K562 (cell line): ENCODE measurements at regions not wholly inside any gene's neighbourhood (a gene's known extent, or its start where the extent isn't known, plus 50 kb on each side); places are given as distances from the start of the nearest gene placed in this dataset.

Experiments
- ATAC-seq: fragments of 200-7000 bp; cut with Tn5 transposase; 3 replicates; pipeline ENCODE4 v1.9.1; 2020; ENCODE audit warnings: moderate library complexity
- BruUV-seq: library from RNA; stranded (reverse); fragments of 400-500 nt; replicated peaks from 2 replicates; lab custom pipeline; 2021; lab: Mats Ljungman, UMichigan
- CTCF ChIA-PET: fragments of 300-600 bp; formaldehyde crosslinking; extraction: SDS; loops from one replicate; lab custom pipeline; 2021; ENCODE audit warnings: low intra/inter-chr PET ratio; lab: Yijun Ruan, JAX
- POLR2A ChIA-PET: fragments of 300-600, 350-650 bp; sonication (Branson Sonifier 250); formaldehyde crosslinking; extraction: SDS; loops from one replicate; lab custom pipeline; 2021; ENCODE audit warnings: antibody characterized with exemption, inconsistent platforms; lab: Yijun Ruan, JAX
- DNase-seq, 4 experiments: peaks; one replicate each; pipeline versions ENCODE4 v3.0.0 to v3.0.0-alpha.2; 2011 to 2018; ENCODE audit warnings: low spot score in 3 of 4, mixed read lengths in 3 of 4; ENCODE audit errors: extremely low read depth in 1 of 4
- FAIRE-seq: peaks from 2 replicates; lab custom pipeline; 2011; peaks lifted over from hg19 to GRCh38; lab: Jason Lieb, UNC
- H2AFZ ChIP-seq: 2 replicates; pipeline ENCODE4 v1.6.0; 2011; ENCODE audit warnings: low read depth, low read length, control low read depth, inconsistent platforms
- H3K27ac ChIP-seq: fragments of 200-600 bp; 3 replicates; pipeline ENCODE4 v1.8.0; 2011; ENCODE audit warnings: low read depth, mild to moderate bottlenecking, control low read depth, inconsistent platforms, low read length, moderate library complexity, mixed read lengths; ENCODE audit errors: extremely low read depth
- H3K27me3 ChIP-seq, 2 experiments: fragments of 300-600 bp in 1 of 2; 2 replicates in 1 of 2; 3 replicates in 1 of 2; pipeline versions ENCODE4 v1.6.0 to v1.8.0; 2011; ENCODE audit warnings: inconsistent platforms in 2 of 2, low read length in 2 of 2, mild to moderate bottlenecking in 1 of 2, mixed read lengths in 1 of 2, moderate library complexity in 1 of 2; ENCODE audit not compliant: control insufficient read depth in 2 of 2, insufficient read depth in 2 of 2
- H3K36me3 ChIP-seq: fragments of 300-600 bp; 3 replicates; pipeline ENCODE4 v1.8.0; 2011; ENCODE audit warnings: mild to moderate bottlenecking, low read length, inconsistent platforms; ENCODE audit not compliant: control insufficient read depth, insufficient read depth
- H3K4me1 ChIP-seq, 2 experiments: fragments of 200-600 bp in 1 of 2; replicated peaks in 1 of 2; 2 replicates in 1 of 2; 3 replicates in 1 of 2; pipeline versions ENCODE4 v1.5.1 to v1.8.0; 2011; ENCODE audit warnings: inconsistent platforms in 2 of 2, low read length in 2 of 2, mild to moderate bottlenecking in 1 of 2, mixed read lengths in 1 of 2, moderate library complexity in 1 of 2; ENCODE audit not compliant: control insufficient read depth in 2 of 2, insufficient read depth in 2 of 2
- H3K4me2 ChIP-seq: 2 replicates; pipeline ENCODE4 v1.6.1; 2011; ENCODE audit warnings: low read length, control low read depth, inconsistent platforms, mixed read lengths; ENCODE audit not compliant: insufficient read depth
- H3K4me3 ChIP-seq: fragments of 200-600 bp; sonication (generic), shearing (Covaris generic); 2 replicates; pipeline ENCODE4 v1.5.1; 2016; ENCODE audit warnings: control low read depth, inconsistent platforms
- H3K79me2 ChIP-seq: fragments of 200-600 bp; 3 replicates; pipeline ENCODE4 v1.8.0; 2011; ENCODE audit warnings: low read length, inconsistent platforms; ENCODE audit not compliant: control insufficient read depth, insufficient read depth
- H3K9ac ChIP-seq, 2 experiments: 2 replicates each; pipeline versions ENCODE4 v1.6.0 to v1.6.1; 2011; ENCODE audit warnings: low read depth in 2 of 2, low read length in 2 of 2, control low read depth in 1 of 2, inconsistent platforms in 1 of 2, mild to moderate bottlenecking in 1 of 2, mixed read lengths in 1 of 2; ENCODE audit not compliant: insufficient read depth in 1 of 2
- H3K9me1 ChIP-seq: one replicate; pipeline ENCODE4 v1.6.0; 2011; ENCODE audit warnings: inconsistent platforms, mild to moderate bottlenecking, low read length, moderate library complexity; ENCODE audit not compliant: control insufficient read depth, insufficient read depth
- H3K9me3 ChIP-seq: replicated peaks from 2 replicates; pipeline ENCODE4 v1.5.1; 2011; ENCODE audit warnings: low read depth, low read length, inconsistent platforms; ENCODE audit not compliant: control insufficient read depth, insufficient read depth
- H4K20me1 ChIP-seq: replicated peaks from 2 replicates; pipeline ENCODE4 v1.6.1; 2011; ENCODE audit warnings: low read length, inconsistent platforms, mixed read lengths; ENCODE audit not compliant: control insufficient read depth, insufficient read depth
- CTBP1 ChIP-seq: fragments of 450-650 bp; IDR thresholded peaks from 2 replicates; pipeline ENCODE4 v1.6.1; 2016; ENCODE audit warnings: borderline replicate concordance
- EHMT2 ChIP-seq: fragments of 450-650 bp; IDR thresholded peaks from 2 replicates; pipeline ENCODE4 v1.6.1; 2018; ENCODE audit warnings: antibody characterized with exemption
- ETS2 ChIP-seq: IDR thresholded peaks from 2 replicates; pipeline ENCODE4 v1.6.1; 2016; ENCODE audit warnings: borderline replicate concordance, missing genetic modification characterization, mild to moderate bottlenecking, moderate library complexity, missing compliant biosample characterization; ENCODE audit not compliant: poor library complexity, severe bottlenecking
- GATA2 ChIP-seq: sonication (generic); formaldehyde crosslinking; IDR thresholded peaks from 2 replicates; pipeline ENCODE4 v1.4.0; 2020; ENCODE audit warnings: mild to moderate bottlenecking, missing genetic modification reagents
- GATAD2B ChIP-seq: fragments of 450-650 bp; IDR thresholded peaks from 2 replicates; pipeline ENCODE4 v1.6.1; 2017; ENCODE audit warnings: mild to moderate bottlenecking, borderline replicate concordance
- HOXB6 ChIP-seq: fragments of 250-450 bp; sonication (Bioruptor Pico); IDR thresholded peaks from 2 replicates; pipeline ENCODE4 v1.5.1; 2022; ENCODE audit warnings: mild to moderate bottlenecking, borderline replicate concordance
- KLF6 ChIP-seq: fragments of 250-450 bp; sonication (Bioruptor Pico); IDR thresholded peaks from 2 replicates; pipeline ENCODE4 v1.4.0; 2020; ENCODE audit warnings: mild to moderate bottlenecking, moderate library complexity, borderline replicate concordance
- L3MBTL2 ChIP-seq: fragments of 450-650 bp; IDR thresholded peaks from 2 replicates; pipeline ENCODE4 v1.6.1; 2016; ENCODE audit warnings: mild to moderate bottlenecking, moderate library complexity
- SIRT6 ChIP-seq: IDR thresholded peaks from one replicate; pipeline ENCODE4 v1.6.1; 2012; ENCODE audit warnings: low read depth, mild to moderate bottlenecking, control low read depth, inconsistent platforms, low read length, moderate library complexity
- SMAD1 ChIP-seq: fragments of 150-350 bp; IDR thresholded peaks from 2 replicates; pipeline ENCODE4 v1.6.1; 2014; ENCODE audit warnings: low read length, low read depth; ENCODE audit not compliant: partially characterized antibody
- SRSF7 ChIP-seq: fragments of 200-400 bp; formaldehyde crosslinking; optimal IDR thresholded peaks from 2 replicates; pipeline ENCODE3; 2017; ENCODE audit warnings: mild to moderate bottlenecking, low read depth, low read length
- TBL1XR1 ChIP-seq, 2 experiments: IDR thresholded peaks; 2 replicates each; pipeline ENCODE4 v1.6.1; 2012; ENCODE audit warnings: improper control_type of control experiment in 2 of 2, low read length in 2 of 2, mild to moderate bottlenecking in 1 of 2
- XRCC5 ChIP-seq: fragments of 200-400 bp; formaldehyde crosslinking; IDR thresholded peaks from 2 replicates; pipeline ENCODE4 v1.6.1; 2017; ENCODE audit warnings: low read depth, mild to moderate bottlenecking, low read length
- ZNF134 ChIP-seq: fragments of 250-450 bp; sonication (Bioruptor Pico); conservative IDR thresholded peaks from 2 replicates; pipeline ENCODE4 v1.4.0; 2020
- ZNF140 ChIP-seq: fragments of 250-450 bp; sonication (Bioruptor Pico); IDR thresholded peaks from 2 replicates; pipeline ENCODE4 v1.8.0; 2021; ENCODE audit warnings: moderate library complexity, mild to moderate bottlenecking, inconsistent platforms
- ZNF184 ChIP-seq: sonication (generic); formaldehyde crosslinking; IDR thresholded peaks from 2 replicates; pipeline ENCODE4 v1.5.0; 2020; ENCODE audit warnings: missing genetic modification reagents
- ZNF76 ChIP-seq: fragments of 250-450 bp; sonication (Bioruptor Pico); IDR thresholded peaks from 2 replicates; pipeline ENCODE4 v1.4.0; 2020; ENCODE audit warnings: mild to moderate bottlenecking, moderate library complexity, borderline replicate concordance
- ZNF830 ChIP-seq: fragments of 250-450 bp; sonication (Bioruptor Pico); IDR thresholded peaks from 2 replicates; pipeline ENCODE4 v1.5.0; 2021; ENCODE audit warnings: mild to moderate bottlenecking
- WGBS: fragments of 100-300 bp; shearing (Covaris generic); methylation state at CpG from one replicate; pipeline ENCODE4 v1.1.6; 2016; ENCODE audit warnings: low coverage, mixed read lengths; ENCODE audit not compliant: insufficient coverage; ENCODE audit errors: missing lambda C conversion rate; 5-methylcytosine and 5-hydroxymethylcytosine counted together
- in situ Hi-C: fragments of 300-500 bp; cut with MboI; formaldehyde crosslinking; loops from 4 replicates; pipeline ENCODE4 v1.15.0; 2018; ENCODE audit warnings: inconsistent platforms, mixed read lengths
- intact Hi-C: fragments of 100-400 bp; cut with micrococcal nuclease; formaldehyde crosslinking; loops from 2 replicates; pipeline ENCODE4 v1.14.2; 2022
- TF ChIP-seq, protein P1 (sequence below): fragments of 450-650 bp; formaldehyde crosslinking; conservative IDR thresholded peaks from 2 replicates; pipeline ENCODE4 v1.4.0; 2022; ENCODE audit warnings: mild to moderate bottlenecking, missing genetic modification characterization

GRCh38 chr6:48809245-48809644 lies 653.8 kb downstream of the MMUT start:
- no peak overlapping the region for H3K4me2 ChIP-seq
- POLR2A ChIA-PET = no interaction called here
- intact Hi-C loops = no loop called here
- TF ChIP-seq ETS2 (no peak), SMAD1 (no peak), TBL1XR1 (IDR thresholded peaks at IDR 0.05; ENCODE audit: low read length in 2 of 2) (no peak), ZNF140 (CRISPR knock-in tag) (no peak), KLF6 (CRISPR knock-in tag) (no peak)
- 1% methylated on average over 4 of the region's 4 CpGs for WGBS
- H3K79me2 ChIP-seq = no peaks in the 10 kb centered on the region
- ATAC-seq (no peak), DNase-seq (no peak), FAIRE-seq (no peak)
- no peak overlapping the region for H3K9ac ChIP-seq
- H3K27ac ChIP-seq = no peak overlapping the region
- CTCF ChIA-PET = no interaction called here
- no peaks in the 10 kb centered on the region for H3K27me3 ChIP-seq
- H2AFZ ChIP-seq = no peak overlapping the region
- H3K9me3 ChIP-seq = no peaks in the 10 kb centered on the region; the same call in 1 of the 2 replicates
- no peaks in the 10 kb centered on the region for H3K4me1 ChIP-seq
- no TSS peak for BruUV-seq
- no peaks in the 10 kb centered on the region for H3K36me3 ChIP-seq
- no peak overlapping the region for H3K4me3 ChIP-seq
- no peaks in the 10 kb centered on the region for H3K9me1 ChIP-seq
- in situ Hi-C loops = no loop called here
- H4K20me1 ChIP-seq = no peaks in the 10 kb centered on the region

DNA sequence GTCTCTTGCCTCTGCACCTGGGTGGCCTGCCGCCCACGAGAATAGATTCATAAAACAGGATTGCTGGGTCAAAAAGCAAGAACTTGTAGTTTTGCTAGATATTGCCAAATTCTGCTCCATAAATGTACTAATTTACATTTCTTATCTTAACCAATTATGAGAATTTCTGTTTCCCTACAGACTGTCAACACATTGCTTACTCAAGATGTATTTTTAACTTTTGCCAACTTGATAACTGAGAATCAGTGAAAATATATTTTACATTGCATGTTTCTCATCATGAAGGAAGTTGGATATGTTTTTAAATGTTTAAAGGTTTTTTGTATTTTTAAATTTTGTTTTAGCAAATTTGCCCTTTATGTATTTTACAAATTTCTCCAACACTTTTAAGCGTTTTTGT lies 664.8 kb downstream of the MMUT start:
- BruUV-seq = no TSS peak

More for the DNA sequence above, 664.8 kb downstream of the MMUT start:
- no peak overlapping the region for H3K9ac ChIP-seq
- H3K4me1 ChIP-seq = no peaks in the 10 kb centered on the region
- H3K4me3 ChIP-seq = no peak overlapping the region
- no peak overlapping the region for H3K27ac ChIP-seq
- ChIA-PET CTCF (no interaction called here), POLR2A (no interaction called here)
- no peaks in the 10 kb centered on the region for H4K20me1 ChIP-seq
- no peak for DNase-seq
- H3K27me3 ChIP-seq = no peaks in the 10 kb centered on the region
- no peaks in the 10 kb centered on the region for H3K36me3 ChIP-seq
- 0% methylated on average over 3 of the region's 3 CpGs for WGBS
- no peak for FAIRE-seq
- no peak for ATAC-seq
- no peak overlapping the region for H3K4me2 ChIP-seq
- H3K79me2 ChIP-seq = no peaks in the 10 kb centered on the region
- H3K9me3 ChIP-seq = no peaks in the 10 kb centered on the region
- H2AFZ ChIP-seq = no peak overlapping the region
- intact Hi-C loops (no loop called here), in situ Hi-C loops (no loop called here)
- no peaks in the 10 kb centered on the region for H3K9me1 ChIP-seq
- no peak for TF ChIP-seq EHMT2
- no peak for TF ChIP-seq HOXB6 (CRISPR knock-in tag)
- no peak for TF ChIP-seq XRCC5
- TF ChIP-seq SRSF7 = no peak
- no peak for TF ChIP-seq ZNF76 (CRISPR knock-in tag)
- no peak for TF ChIP-seq ZNF830 (CRISPR knock-in tag)
- no peak for TF ChIP-seq GATAD2B
- no peak for TF ChIP-seq L3MBTL2
- no peak for TF ChIP-seq ZNF184 (CRISPR knock-in tag)
- TF ChIP-seq ZNF134 (CRISPR knock-in tag) = no peak
- no peak for TF ChIP-seq SIRT6
- TF ChIP-seq GATA2 (CRISPR knock-in tag) = no peak
- no peak for TF ChIP-seq CTBP1
- TF ChIP-seq, protein P1, sequence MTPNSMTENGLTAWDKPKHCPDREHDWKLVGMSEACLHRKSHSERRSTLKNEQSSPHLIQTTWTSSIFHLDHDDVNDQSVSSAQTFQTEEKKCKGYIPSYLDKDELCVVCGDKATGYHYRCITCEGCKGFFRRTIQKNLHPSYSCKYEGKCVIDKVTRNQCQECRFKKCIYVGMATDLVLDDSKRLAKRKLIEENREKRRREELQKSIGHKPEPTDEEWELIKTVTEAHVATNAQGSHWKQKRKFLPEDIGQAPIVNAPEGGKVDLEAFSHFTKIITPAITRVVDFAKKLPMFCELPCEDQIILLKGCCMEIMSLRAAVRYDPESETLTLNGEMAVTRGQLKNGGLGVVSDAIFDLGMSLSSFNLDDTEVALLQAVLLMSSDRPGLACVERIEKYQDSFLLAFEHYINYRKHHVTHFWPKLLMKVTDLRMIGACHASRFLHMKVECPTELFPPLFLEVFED (CRISPR knock-in tag) = no peak
- TF ChIP-seq, all 486 proteins: peak for 0
